ENCODE measurements at regions not wholly inside any gene's neighbourhood (a gene's known extent, or its start where the extent isn't known, plus 50 kb on each side); places are given as distances from the start of the nearest gene placed in this dataset.

DNA sequence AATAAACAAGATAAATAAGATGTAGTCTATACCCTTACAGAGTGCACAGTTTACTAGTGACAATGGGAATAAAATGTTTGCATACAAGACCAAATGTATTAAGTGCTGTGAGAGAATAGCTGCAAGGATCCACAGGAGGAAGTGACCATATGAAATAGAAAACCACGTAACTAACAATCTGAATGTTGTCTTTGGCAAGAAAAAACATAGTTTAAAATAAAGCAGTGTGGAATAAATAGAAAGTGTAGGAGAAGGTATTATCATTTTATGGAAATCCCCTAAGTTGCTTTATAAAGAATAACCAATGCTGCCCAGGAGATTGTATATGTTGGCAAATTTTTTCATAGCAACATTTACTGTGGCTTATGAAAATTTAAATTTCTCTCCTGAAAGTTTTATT is 116.1 kb downstream of the PCDH7 start:
- TF ChIP-seq, protein P1, sequence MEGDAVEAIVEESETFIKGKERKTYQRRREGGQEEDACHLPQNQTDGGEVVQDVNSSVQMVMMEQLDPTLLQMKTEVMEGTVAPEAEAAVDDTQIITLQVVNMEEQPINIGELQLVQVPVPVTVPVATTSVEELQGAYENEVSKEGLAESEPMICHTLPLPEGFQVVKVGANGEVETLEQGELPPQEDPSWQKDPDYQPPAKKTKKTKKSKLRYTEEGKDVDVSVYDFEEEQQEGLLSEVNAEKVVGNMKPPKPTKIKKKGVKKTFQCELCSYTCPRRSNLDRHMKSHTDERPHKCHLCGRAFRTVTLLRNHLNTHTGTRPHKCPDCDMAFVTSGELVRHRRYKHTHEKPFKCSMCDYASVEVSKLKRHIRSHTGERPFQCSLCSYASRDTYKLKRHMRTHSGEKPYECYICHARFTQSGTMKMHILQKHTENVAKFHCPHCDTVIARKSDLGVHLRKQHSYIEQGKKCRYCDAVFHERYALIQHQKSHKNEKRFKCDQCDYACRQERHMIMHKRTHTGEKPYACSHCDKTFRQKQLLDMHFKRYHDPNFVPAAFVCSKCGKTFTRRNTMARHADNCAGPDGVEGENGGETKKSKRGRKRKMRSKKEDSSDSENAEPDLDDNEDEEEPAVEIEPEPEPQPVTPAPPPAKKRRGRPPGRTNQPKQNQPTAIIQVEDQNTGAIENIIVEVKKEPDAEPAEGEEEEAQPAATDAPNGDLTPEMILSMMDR (conservative IDR thresholded peaks at IDR 0.05; ENCODE audit: low read depth, low read length) = no peak
- no peak for TF ChIP-seq EZH2 (IDR thresholded peaks at IDR 0.05; ENCODE audit: borderline replicate concordance, low read depth, low read length, poor library complexity, severe bottlenecking)
